ENCODE measurements at regions not wholly inside any gene's neighbourhood (a gene's known extent, or its start where the extent isn't known, plus 50 kb on each side); places are given as distances from the start of the nearest gene placed in this dataset.

DNA sequence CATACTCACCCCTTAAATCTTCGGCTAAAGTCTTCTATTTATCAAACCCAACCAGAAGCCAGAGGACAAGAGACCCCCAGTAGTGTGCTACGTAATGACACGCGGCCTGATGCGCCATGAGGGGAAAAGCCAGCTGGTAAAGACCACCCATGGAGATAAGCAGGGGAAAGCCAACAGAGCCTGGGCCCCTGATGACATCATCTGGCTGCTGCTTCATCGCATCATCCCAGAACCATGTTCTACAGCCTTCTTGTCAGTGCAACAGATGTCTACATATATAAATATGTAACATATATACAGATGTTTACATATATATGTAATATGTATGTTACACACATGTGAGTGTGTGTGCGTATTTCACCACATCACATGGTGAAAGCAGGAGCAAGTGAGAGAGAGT lies 81.7 kb upstream of the VANGL1 start:
- H3K4me1 Mint-ChIP-seq = peaks cover 7 to 14% of the 10 kb centered on the region in 2 experiments
- no peak overlapping the region for H2BK120ac ChIP-seq (ENCODE audit: low read depth, low read length, poor library complexity, severe bottlenecking)
- no CpG with 5 or more reads among the region's 7 CpGs for WGBS (ENCODE audit: extremely low coverage, insufficient read length, low lambda C conversion rate)

More for the DNA sequence above, 81.7 kb upstream of the VANGL1 start:
- Histone ChIP-seq H3K27ac (ENCODE audit: insufficient read length, low read depth, low read length) (no peak overlapping the region), H2BK15ac (ENCODE audit: low read depth, low read length) (no peak overlapping the region), H2BK5ac (ENCODE audit: insufficient read length, low read length) (no peak overlapping the region), H3T11ph (ENCODE audit: low read length) (no peak overlapping the region), H3K79me2 (ENCODE audit: insufficient read depth, low read length) (no peaks in the 10 kb centered on the region), H4K20me1 (ENCODE audit: control insufficient read depth, insufficient read depth, insufficient read length) (no peaks in the 10 kb centered on the region), H3K9ac (ENCODE audit: extremely low read depth, insufficient read length, low read length) (no peak overlapping the region), H2BK20ac (ENCODE audit: low read depth, low read length, poor library complexity, severe bottlenecking) (no peak overlapping the region), H4K5ac (ENCODE audit: insufficient read length, low read depth, low read length) (no peak overlapping the region), H2AFZ (ENCODE audit: low read length) (no peak overlapping the region), H3K79me1 (ENCODE audit: insufficient read depth, low read depth, low read length, poor library complexity, severe bottlenecking) (no peaks in the 10 kb centered on the region), H3K9me3 (ENCODE audit: control insufficient read depth, low read depth, low read length) (no peaks in the 10 kb centered on the region), H3K27me3 (ENCODE audit: insufficient read depth, low read length) (no peaks in the 10 kb centered on the region; the same call in 1 of the 2 replicates), H2AK5ac (ENCODE audit: insufficient read length, low read length) (no peak overlapping the region), H2BK12ac (ENCODE audit: insufficient read length, low read depth, low read length) (no peak overlapping the region), H4K91ac (ENCODE audit: insufficient read length, low read depth, low read length) (no peak overlapping the region), H3K23ac (ENCODE audit: insufficient read length, low read depth, low read length) (no peak overlapping the region), H3K14ac (ENCODE audit: insufficient read depth, low read length) (no peak overlapping the region), H3K18ac (ENCODE audit: insufficient read length, low read depth, low read length) (no peak overlapping the region), H3K4me2 (ENCODE audit: insufficient read depth, insufficient read length, low read length) (no peak overlapping the region), H4K8ac (replicated peaks; ENCODE audit: insufficient read length, low read depth, low read length) (no peak overlapping the region), H3K4ac (ENCODE audit: low read depth, low read length) (no peak overlapping the region), H3K23me2 (ENCODE audit: insufficient read length, low read depth, low read length, poor library complexity, severe bottlenecking) (peaks cover 3% of the 10 kb centered on the region), H3K4me1 (ENCODE audit: insufficient read depth, low read length) (no peaks in the 10 kb centered on the region), H3K56ac (ENCODE audit: insufficient read length, low read depth, low read length) (no peak overlapping the region)
- Mint-ChIP-seq H3K4me3 (no peak overlapping the region), H3K27me3 (ENCODE audit: low read depth) (peaks cover 20% of the 10 kb centered on the region), H3K9me3 (no peaks in the 10 kb centered on the region), H3K36me3 (ENCODE audit: insufficient read depth in 1 of 3, low read depth in 3 of 3) (no peaks in the 10 kb centered on the region), H3K27ac (no peak overlapping the region)
- DNase-seq = no peak
- TF ChIP-seq, protein P1, sequence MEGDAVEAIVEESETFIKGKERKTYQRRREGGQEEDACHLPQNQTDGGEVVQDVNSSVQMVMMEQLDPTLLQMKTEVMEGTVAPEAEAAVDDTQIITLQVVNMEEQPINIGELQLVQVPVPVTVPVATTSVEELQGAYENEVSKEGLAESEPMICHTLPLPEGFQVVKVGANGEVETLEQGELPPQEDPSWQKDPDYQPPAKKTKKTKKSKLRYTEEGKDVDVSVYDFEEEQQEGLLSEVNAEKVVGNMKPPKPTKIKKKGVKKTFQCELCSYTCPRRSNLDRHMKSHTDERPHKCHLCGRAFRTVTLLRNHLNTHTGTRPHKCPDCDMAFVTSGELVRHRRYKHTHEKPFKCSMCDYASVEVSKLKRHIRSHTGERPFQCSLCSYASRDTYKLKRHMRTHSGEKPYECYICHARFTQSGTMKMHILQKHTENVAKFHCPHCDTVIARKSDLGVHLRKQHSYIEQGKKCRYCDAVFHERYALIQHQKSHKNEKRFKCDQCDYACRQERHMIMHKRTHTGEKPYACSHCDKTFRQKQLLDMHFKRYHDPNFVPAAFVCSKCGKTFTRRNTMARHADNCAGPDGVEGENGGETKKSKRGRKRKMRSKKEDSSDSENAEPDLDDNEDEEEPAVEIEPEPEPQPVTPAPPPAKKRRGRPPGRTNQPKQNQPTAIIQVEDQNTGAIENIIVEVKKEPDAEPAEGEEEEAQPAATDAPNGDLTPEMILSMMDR (conservative IDR thresholded peaks at IDR 0.05) = no peak

All from H9 (cell line).